SU-DHL-6 (cell line): ENCODE measurements at regions not wholly inside any gene's neighbourhood (a gene's known extent, or its start where the extent isn't known, plus 50 kb on each side); places are given as distances from the start of the nearest gene placed in this dataset.

Experiments used
- H2AFZ ChIP-seq: fragments of 200-600 bp; sonication (generic); 2 replicates; pipeline ENCODE4 v1.6.1; 2014; ENCODE audit warnings: low read depth, mild to moderate bottlenecking, moderate library complexity, mixed read lengths, antibody characterized with exemption, low read length; ENCODE audit not compliant: severe bottlenecking
- H3F3A ChIP-seq: fragments of 200-600 bp; shearing (Covaris generic); 2 replicates; pipeline ENCODE4 v1.6.0; 2016; ENCODE audit warnings: antibody characterized with exemption, mild to moderate bottlenecking; ENCODE audit not compliant: insufficient read depth
- H3K27ac ChIP-seq: fragments of 200-600 bp; sonication (generic); 2 replicates; pipeline ENCODE4 v1.5.1; 2016; ENCODE audit warnings: low read depth, mild to moderate bottlenecking, low read length, moderate library complexity, mixed read lengths
- H3K27me3 ChIP-seq: fragments of 200-600 bp; sonication (generic), shearing (Covaris generic); 2 replicates; pipeline ENCODE4 v1.6.0; 2014; ENCODE audit warnings: mild to moderate bottlenecking, low read length
- H3K36me3 ChIP-seq: fragments of 200-600 bp; sonication (generic); 2 replicates; pipeline ENCODE4 v1.6.1; 2014; ENCODE audit warnings: mild to moderate bottlenecking, low read length, mixed read lengths
- H3K4me2 ChIP-seq: fragments of 300-600, 200-600 bp; shearing (Covaris generic), sonication (generic); 2 replicates; pipeline ENCODE4 v1.6.0; 2014; ENCODE audit warnings: low read length, low read depth, mild to moderate bottlenecking; ENCODE audit not compliant: poor library complexity, severe bottlenecking
- H3K4me3 ChIP-seq: fragments of 200-600 bp; sonication (generic); 2 replicates; pipeline ENCODE4 v1.5.1; 2014; ENCODE audit warnings: antibody characterized with exemption, low read length, mild to moderate bottlenecking, mixed read lengths; ENCODE audit not compliant: insufficient read depth, poor library complexity, severe bottlenecking
- H3K79me2 ChIP-seq: fragments of 200-600 bp; sonication (generic); 2 replicates; pipeline ENCODE4 v1.6.1; 2014; ENCODE audit warnings: mild to moderate bottlenecking, low read length, moderate library complexity; ENCODE audit not compliant: insufficient read depth
- H3K9ac ChIP-seq: fragments of 200-600 bp; sonication (generic); 2 replicates; pipeline ENCODE4 v1.7.0; 2014; ENCODE audit warnings: mild to moderate bottlenecking, low read length
- H3K9me2 ChIP-seq: fragments of 200-600 bp; sonication (generic); replicated peaks from 2 replicates; pipeline ENCODE4 v1.6.1; 2014; ENCODE audit warnings: low read length; ENCODE audit not compliant: insufficient read depth
- H3K9me3 ChIP-seq: fragments of 200-600 bp; sonication (generic); 2 replicates; pipeline ENCODE4 v1.6.1; 2014; ENCODE audit warnings: low read length, mixed read lengths; ENCODE audit not compliant: insufficient read depth
- H4K20me1 ChIP-seq: fragments of 200-600 bp; sonication (generic); 2 replicates; pipeline ENCODE4 v1.6.1; 2014; ENCODE audit warnings: low read depth, mild to moderate bottlenecking, antibody characterized with exemption, low read length, moderate library complexity, mixed read lengths
- EZH2phosphoT487 ChIP-seq: fragments of 200-600 bp; sonication (generic), shearing (Covaris generic); conservative IDR thresholded peaks from 2 replicates; pipeline ENCODE4 v1.6.1; 2018; ENCODE audit warnings: mild to moderate bottlenecking, antibody characterized with exemption, low read length, moderate library complexity, mixed read lengths
- TF ChIP-seq, protein P1 (sequence below): fragments of 200-600 bp; sonication (generic); IDR thresholded peaks from one replicate; pipeline ENCODE4 v1.5.1; 2017; ENCODE audit warnings: antibody characterized with exemption, mild to moderate bottlenecking, low read length, moderate library complexity; ENCODE audit not compliant: insufficient read depth, poor library complexity, severe bottlenecking

DNA sequence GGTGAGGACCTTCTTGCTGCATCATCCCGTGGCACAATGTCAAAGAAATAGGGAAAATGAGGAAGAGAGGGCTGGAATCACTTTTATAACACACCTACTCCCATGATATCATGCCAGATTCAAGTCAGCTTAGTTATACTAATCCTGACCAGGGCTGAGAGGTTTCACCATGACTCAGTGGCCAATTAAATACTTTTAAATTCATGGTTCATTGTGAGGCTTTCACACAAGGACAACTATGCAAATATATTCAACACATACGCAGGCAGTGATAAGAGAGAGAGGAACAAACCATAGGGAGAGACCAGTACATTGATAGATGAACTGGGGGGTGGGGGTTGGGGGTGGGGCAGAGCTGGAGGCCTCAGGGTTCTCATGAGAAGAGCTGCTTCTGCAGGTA is 313.1 kb downstream of the LRFN2 start:
- H3K79me2 ChIP-seq: no peaks in the 10 kb centered on the region
- H3K27me3 ChIP-seq: no peaks in the 10 kb centered on the region
- no peaks in the 10 kb centered on the region for H3K9me3 ChIP-seq
- no peak overlapping the region for H2AFZ ChIP-seq
- H3K4me2 ChIP-seq: no peak overlapping the region
- H3K9ac ChIP-seq: no peak overlapping the region
- H3K4me3 ChIP-seq: no peak overlapping the region
- H3K36me3 ChIP-seq: no peaks in the 10 kb centered on the region
- no peaks in the 10 kb centered on the region for H3K9me2 ChIP-seq
- no peaks in the 10 kb centered on the region for H4K20me1 ChIP-seq
- no peak overlapping the region for H3K27ac ChIP-seq
- TF ChIP-seq, protein P1, sequence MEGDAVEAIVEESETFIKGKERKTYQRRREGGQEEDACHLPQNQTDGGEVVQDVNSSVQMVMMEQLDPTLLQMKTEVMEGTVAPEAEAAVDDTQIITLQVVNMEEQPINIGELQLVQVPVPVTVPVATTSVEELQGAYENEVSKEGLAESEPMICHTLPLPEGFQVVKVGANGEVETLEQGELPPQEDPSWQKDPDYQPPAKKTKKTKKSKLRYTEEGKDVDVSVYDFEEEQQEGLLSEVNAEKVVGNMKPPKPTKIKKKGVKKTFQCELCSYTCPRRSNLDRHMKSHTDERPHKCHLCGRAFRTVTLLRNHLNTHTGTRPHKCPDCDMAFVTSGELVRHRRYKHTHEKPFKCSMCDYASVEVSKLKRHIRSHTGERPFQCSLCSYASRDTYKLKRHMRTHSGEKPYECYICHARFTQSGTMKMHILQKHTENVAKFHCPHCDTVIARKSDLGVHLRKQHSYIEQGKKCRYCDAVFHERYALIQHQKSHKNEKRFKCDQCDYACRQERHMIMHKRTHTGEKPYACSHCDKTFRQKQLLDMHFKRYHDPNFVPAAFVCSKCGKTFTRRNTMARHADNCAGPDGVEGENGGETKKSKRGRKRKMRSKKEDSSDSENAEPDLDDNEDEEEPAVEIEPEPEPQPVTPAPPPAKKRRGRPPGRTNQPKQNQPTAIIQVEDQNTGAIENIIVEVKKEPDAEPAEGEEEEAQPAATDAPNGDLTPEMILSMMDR: no peak
- no peak for TF ChIP-seq EZH2phosphoT487
- no peaks in the 10 kb centered on the region for H3F3A ChIP-seq

DNA sequence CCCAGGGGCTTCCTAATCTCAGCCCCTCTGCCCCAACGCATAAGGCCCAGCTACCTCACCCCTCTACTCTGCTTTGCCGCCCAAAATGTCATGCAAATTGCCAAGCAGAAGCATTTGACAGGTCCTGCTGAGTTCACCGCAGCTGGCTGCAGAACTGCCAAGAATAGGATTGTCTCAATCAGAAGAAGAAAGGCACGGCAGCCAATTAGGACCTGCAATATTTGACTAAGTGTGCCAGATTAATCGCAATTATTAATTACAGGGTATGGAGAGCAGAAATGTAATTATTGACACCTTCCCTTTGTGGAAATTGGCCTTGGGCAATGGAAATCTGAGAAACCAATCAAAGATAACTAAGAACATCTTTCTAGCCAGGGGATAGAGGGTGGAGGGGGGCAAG is 318.6 kb downstream of the LRFN2 start:
- no peak overlapping the region for H3K4me2 ChIP-seq
- H2AFZ ChIP-seq: no peak overlapping the region
- H3K36me3 ChIP-seq: no peaks in the 10 kb centered on the region
- no peaks in the 10 kb centered on the region for H4K20me1 ChIP-seq
- H3K9me3 ChIP-seq: 0 out of 2 replicates have a peak, but pooled peaks cover 5% of the 10 kb centered on the region
- H3K4me3 ChIP-seq: no peak overlapping the region
- H3K27me3 ChIP-seq: no peaks in the 10 kb centered on the region
- TF ChIP-seq EZH2phosphoT487: no peak
- H3K27ac ChIP-seq: no peak overlapping the region
- no peak overlapping the region for H3K9ac ChIP-seq
- H3K9me2 ChIP-seq: no peaks in the 10 kb centered on the region
- no peaks in the 10 kb centered on the region for H3F3A ChIP-seq
- no peaks in the 10 kb centered on the region for H3K79me2 ChIP-seq

DNA sequence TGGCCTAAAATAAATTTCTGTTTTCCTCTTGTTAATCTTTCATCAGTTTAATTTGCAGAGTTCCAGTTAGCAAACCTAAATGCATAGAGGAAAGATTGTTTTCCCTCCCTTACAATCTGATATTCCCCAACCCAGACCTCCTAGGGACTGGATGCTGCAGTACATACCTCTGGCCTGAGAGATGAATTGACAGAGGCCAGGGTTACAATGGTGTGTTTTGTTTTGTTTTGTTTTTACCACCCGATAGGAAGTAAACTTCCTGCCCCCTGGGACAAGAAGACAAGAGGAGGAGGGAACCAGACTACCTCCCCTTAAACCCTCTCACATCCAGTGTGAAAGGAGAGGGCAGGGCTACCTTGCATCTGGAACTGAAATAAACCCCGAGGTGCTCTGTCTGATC is 319.0 kb downstream of the LRFN2 start:
- no peak overlapping the region for H3K9ac ChIP-seq
- no peaks in the 10 kb centered on the region for H3K27me3 ChIP-seq
- 0 out of 2 replicates have a peak, but pooled peaks cover 5% of the 10 kb centered on the region for H3K9me3 ChIP-seq
- H3K36me3 ChIP-seq: no peaks in the 10 kb centered on the region
- no peak overlapping the region for H3K4me2 ChIP-seq
- TF ChIP-seq EZH2phosphoT487: no peak
- TF ChIP-seq, protein P1: no peak
- H3K79me2 ChIP-seq: no peaks in the 10 kb centered on the region
- H2AFZ ChIP-seq: no peak overlapping the region
- H4K20me1 ChIP-seq: no peaks in the 10 kb centered on the region
- no peak overlapping the region for H3K27ac ChIP-seq
- H3F3A ChIP-seq: no peaks in the 10 kb centered on the region
- no peak overlapping the region for H3K4me3 ChIP-seq
- H3K9me2 ChIP-seq: no peaks in the 10 kb centered on the region

DNA sequence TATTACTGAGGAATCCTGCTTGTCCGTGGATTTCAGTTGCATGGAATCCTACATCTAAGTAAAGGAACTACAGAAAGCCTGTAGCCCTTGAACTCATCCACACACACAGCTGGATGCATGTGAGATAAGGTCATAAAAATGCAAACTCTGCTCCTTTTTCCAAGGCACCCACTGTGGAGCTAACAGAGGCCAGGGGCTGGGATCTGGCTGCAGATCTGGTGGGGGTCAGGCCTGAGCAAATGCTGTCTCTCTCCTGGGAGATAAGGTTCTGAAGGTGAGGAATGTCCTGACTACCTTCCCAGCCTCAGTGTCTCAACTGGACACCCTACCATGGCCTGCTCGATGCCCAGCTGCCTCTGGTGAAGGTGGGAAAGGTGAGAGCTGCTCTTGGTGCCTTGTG is 321.5 kb downstream of the LRFN2 start:
- Histone ChIP-seq H4K20me1 (no peaks in the 10 kb centered on the region), H3K9ac (no peak overlapping the region), H3K79me2 (no peaks in the 10 kb centered on the region), H3K27ac (no peak overlapping the region), H3K9me2 (no peaks in the 10 kb centered on the region), H3K9me3 (peaks cover 12% of the 10 kb centered on the region; the same call in 1 of the 2 replicates), H2AFZ (no peak overlapping the region), H3K36me3 (no peaks in the 10 kb centered on the region), H3K4me3 (no peak overlapping the region), H3K4me2 (no peak overlapping the region), H3K27me3 (no peaks in the 10 kb centered on the region), H3F3A (no peaks in the 10 kb centered on the region)
- TF ChIP-seq EZH2phosphoT487: no peak
- TF ChIP-seq, protein P1: no peak
